Stimulated activated CD4-positive, alpha-beta T cell treated with anti-CD3 and anti-CD28 coated beads, TNF-alpha, amount 100 ng/mL, for 4 hours (primary cell): ENCODE measurements at regions not wholly inside any gene's neighbourhood (a gene's known extent, or its start where the extent isn't known, plus 50 kb on each side); places are given as distances from the start of the nearest gene placed in this dataset.
"Not testable (repeated sequence)": the region's sequence is repeated elsewhere in the genome, so short reads cannot be mapped to it uniquely, and the experiment has no call there.

Experiments used
- DNase-seq, 3 experiments: peaks; one replicate each; pipeline ENCODE4 v3.0.0-alpha.2; 2020; ENCODE audit warnings: low read depth in 3 of 3

GRCh38 chr2:88802026-88802425, 110.6 kb downstream of the RPIA start:
- DNase-seq: not testable (repeated sequence)

GRCh38 chr2:88807237-88807962, 115.9 kb downstream of the RPIA start:
- DNase-seq: no peak

GRCh38 chr2:88808083-88808482, 116.6 kb downstream of the RPIA start:
- DNase-seq: no peak

- no peak for DNase-seq
These were observed 117.2 kb downstream of the RPIA start for GRCh38 chr2:88808652-88809051.

- no peak for DNase-seq
These were observed 117.7 kb downstream of the RPIA start for GRCh38 chr2:88809216-88809615.

GRCh38 chr2:88810017-88810416, 118.5 kb downstream of the RPIA start:
- no peak for DNase-seq

GRCh38 chr2:88810488-88810887, 119.0 kb downstream of the RPIA start:
- no peak for DNase-seq

- DNase-seq: no peak
These were observed 119.8 kb downstream of the RPIA start for GRCh38 chr2:88811233-88811632.

- DNase-seq: no peak
These were observed 120.2 kb downstream of the RPIA start for GRCh38 chr2:88811681-88812080.

GRCh38 chr2:88813612-88814011, 122.1 kb downstream of the RPIA start:
- no peak for DNase-seq

- DNase-seq: no peak
These were observed 123.8 kb downstream of the RPIA start for GRCh38 chr2:88815282-88815681.

- DNase-seq: no peak
These were observed 124.2 kb downstream of the RPIA start for GRCh38 chr2:88815697-88816096.

GRCh38 chr2:88818381-88818780, 126.9 kb downstream of the RPIA start:
- no peak for DNase-seq

GRCh38 chr2:88824951-88825350, 133.5 kb downstream of the RPIA start:
- no peak for DNase-seq

- DNase-seq: no peak
These were observed 134.9 kb downstream of the RPIA start for GRCh38 chr2:88826399-88826798.

GRCh38 chr2:88827821-88828220, 136.3 kb downstream of the RPIA start:
- no peak for DNase-seq

GRCh38 chr2:88828397-88829137, 137.1 kb downstream of the RPIA start:
- no peak for DNase-seq

- no peak for DNase-seq
These were observed 138.4 kb downstream of the RPIA start for GRCh38 chr2:88829607-88830463.

GRCh38 chr2:88831071-88831791, 139.8 kb downstream of the RPIA start:
- DNase-seq: no peak

- DNase-seq: no peak
These were observed 140.3 kb downstream of the RPIA start for GRCh38 chr2:88831792-88832248.

GRCh38 chr2:88832311-88832991, 141.0 kb downstream of the RPIA start:
- no peak for DNase-seq
